NOMO-1 (cell line): ENCODE measurements at regions not wholly inside any gene's neighbourhood (a gene's known extent, or its start where the extent isn't known, plus 50 kb on each side); places are given as distances from the start of the nearest gene placed in this dataset.
"Not testable (repeated sequence)": the region's sequence is repeated elsewhere in the genome, so short reads cannot be mapped to it uniquely, and the experiment has no call there.

Source experiments
- DNase-seq, 2 experiments: peaks; one replicate each; lab custom pipeline; 2025; ENCODE audit not compliant: unreplicated experiment in 2 of 2; lab: John Stamatoyannopoulos, UW

GRCh38 chr12:68538726-68539614, 71.7 kb upstream of the RAP1B start:
- peak; percentile 69 to 79 for DNase-seq

- DNase-seq, result no peak
Measured at GRCh38 chr12:68539615-68539952, 71.1 kb upstream of the RAP1B start.

GRCh38 chr12:68540768-68541167, 69.9 kb upstream of the RAP1B start:
- not testable (repeated sequence) for DNase-seq

- DNase-seq, result not testable (repeated sequence)
Measured at GRCh38 chr12:68547318-68547717, 63.4 kb upstream of the RAP1B start.

- not testable (repeated sequence) for DNase-seq
Measured at GRCh38 chr12:68552605-68553195, 58.0 kb upstream of the RAP1B start.

GRCh38 chr12:68557011-68557730, 53.5 kb upstream of the RAP1B start:
- no peak for DNase-seq

GRCh38 chr12:68559246-68559645, 51.5 kb upstream of the RAP1B start:
- no peak for DNase-seq

GRCh38 chr12:68559984-68560850, 50.5 kb upstream of the RAP1B start:
- DNase-seq, result peak; percentile 43 to 70

GRCh38 chr12:68560851-68561422, 49.8 kb upstream of the RAP1B start:
- DNase-seq, result no peak
